Activated CD4-positive, alpha-beta T cell treated with anti-CD3 and anti-CD28 coated beads for 4 hours (primary cell): ENCODE measurements at regions not wholly inside any gene's neighbourhood (a gene's known extent, or its start where the extent isn't known, plus 50 kb on each side); places are given as distances from the start of the nearest gene placed in this dataset.

Experiments
- DNase-seq, 2 donors: peaks; one replicate each; pipeline ENCODE4 v3.0.0-alpha.2; 2020

GRCh38 chr15:81471151-81471550 lies 97.1 kb upstream of the TMC3 start:
- DNase-seq, result no peak

DNA sequence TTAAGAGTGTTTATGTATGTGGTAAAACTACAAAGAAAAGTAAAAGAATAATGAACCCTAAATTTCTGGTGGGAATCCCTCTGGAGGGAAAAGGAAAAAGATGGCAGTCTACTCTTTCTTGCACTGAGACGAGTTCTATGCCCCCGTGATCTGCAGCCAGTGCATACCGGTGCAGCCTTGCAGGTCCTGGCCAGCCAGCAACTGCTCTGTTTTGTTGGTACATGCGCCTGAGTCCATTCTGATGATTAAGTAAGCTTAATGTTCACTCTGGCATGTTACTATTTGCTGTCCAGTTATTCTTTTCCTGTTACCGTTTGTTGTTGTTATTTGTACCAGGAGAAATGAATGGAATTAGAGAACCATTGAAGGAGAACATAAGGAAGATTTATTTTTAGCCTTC lies 95.1 kb upstream of the TMC3 start:
- DNase-seq, result no peak

- no peak for DNase-seq
These were observed 92.7 kb upstream of the TMC3 start for GRCh38 chr15:81466741-81467140.

DNA sequence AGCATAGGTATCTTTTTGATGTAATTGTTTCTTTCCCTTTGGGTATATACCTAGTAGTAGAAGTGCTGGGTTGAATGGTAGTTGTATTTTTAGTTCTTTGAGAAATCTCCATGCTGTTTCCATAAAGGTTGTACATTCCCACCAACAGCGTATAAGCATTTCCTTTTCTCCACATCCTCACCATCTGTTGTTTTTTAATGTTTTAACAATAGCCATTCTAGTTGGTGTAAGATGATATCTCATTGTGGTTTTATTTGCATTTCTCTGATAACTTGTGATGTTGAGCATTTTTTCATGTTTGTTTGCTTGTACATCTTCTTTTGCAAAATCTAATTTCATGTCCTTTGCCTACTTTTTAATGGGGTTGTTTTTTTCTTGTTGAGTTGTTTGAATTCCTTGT lies 80.0 kb upstream of the TMC3 start:
- DNase-seq, result no peak

DNA sequence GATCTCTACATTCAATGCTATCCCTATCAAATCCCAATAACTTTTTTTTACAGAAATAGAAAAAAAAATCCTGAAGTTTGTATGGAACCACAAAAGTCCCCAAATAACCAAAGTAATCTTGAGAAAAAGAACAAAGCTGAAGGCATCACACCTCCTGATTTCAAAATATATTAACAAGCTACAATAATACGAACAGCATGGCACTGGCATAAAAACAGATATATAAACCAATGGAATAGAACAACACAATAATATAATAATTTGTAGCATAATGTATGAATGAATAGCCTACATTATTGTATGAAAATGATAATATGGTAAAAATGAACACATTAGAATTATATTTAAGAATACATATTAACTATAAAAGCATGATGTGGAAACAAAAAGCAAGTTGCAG lies 76.7 kb upstream of the TMC3 start:
- DNase-seq, result no peak

- no peak for DNase-seq
These were observed 75.9 kb upstream of the TMC3 start for GRCh38 chr15:81449836-81450474.

GRCh38 chr15:81443040-81443820 lies 69.2 kb upstream of the TMC3 start:
- DNase-seq, result no peak

- DNase-seq, result no peak
These were observed 68.4 kb upstream of the TMC3 start for GRCh38 chr15:81442454-81442853.

GRCh38 chr15:81434851-81435250 lies 60.8 kb upstream of the TMC3 start:
- no peak for DNase-seq

DNA sequence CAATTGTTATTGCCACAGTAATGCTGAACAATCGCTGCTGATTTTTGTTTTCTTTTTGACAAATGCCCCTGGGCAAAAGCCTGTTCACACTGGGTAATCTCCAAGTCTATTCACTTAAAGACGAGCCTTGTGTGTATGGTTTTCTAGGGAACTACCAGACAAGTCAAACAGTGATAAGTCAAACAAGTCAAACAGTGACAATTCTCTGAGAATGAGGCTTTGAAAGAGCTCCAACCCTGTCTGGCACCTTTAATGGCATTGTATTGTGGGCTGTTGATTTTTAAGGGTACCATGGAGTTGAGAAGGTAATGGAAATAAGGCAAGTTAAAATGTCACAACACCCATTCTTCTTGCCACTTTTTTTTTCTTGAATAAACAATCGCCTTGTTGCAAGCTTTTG lies 59.4 kb upstream of the TMC3 start:
- DNase-seq, result no peak

GRCh38 chr15:81432179-81432578 lies 58.2 kb upstream of the TMC3 start:
- no peak for DNase-seq

- DNase-seq, result no peak
These were observed 53.2 kb upstream of the TMC3 start for GRCh38 chr15:81427176-81427575.

DNA sequence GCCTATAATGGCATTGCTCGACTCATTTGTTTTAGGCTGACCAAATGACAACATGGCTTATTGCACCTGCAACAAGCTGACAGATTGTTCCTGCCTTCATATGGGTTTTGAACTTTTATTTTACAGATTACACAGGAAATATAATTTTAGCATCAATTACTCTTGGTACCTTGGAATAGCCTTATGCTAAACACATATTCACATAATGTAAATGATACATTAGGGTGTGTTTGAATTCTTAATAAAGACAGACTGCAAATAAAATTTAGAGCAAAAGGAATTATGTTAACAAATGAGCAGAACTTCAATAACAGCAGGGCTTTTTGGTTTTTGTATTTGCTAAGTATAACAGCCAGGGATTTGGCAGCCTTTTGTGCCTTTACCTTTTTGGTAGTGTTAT lies 51.9 kb upstream of the TMC3 start:
- DNase-seq, result no peak
